Neural cell (in vitro differentiated cells): ENCODE measurements at regions not wholly inside any gene's neighbourhood (a gene's known extent, or its start where the extent isn't known, plus 50 kb on each side); places are given as distances from the start of the nearest gene placed in this dataset.

ENCODE experiments used
- H2AFZ ChIP-seq: fragments of 200-600, 300-800 bp; sonication (generic), shearing (Covaris generic); 2 replicates; pipeline ENCODE4 v1.6.0; 2014; ENCODE audit warnings: low read depth, mild to moderate bottlenecking, antibody characterized with exemption, low read length, moderate library complexity
- H3F3A ChIP-seq: fragments of 200-600 bp; shearing (Covaris generic); 2 replicates; pipeline ENCODE4 v1.6.1; 2016; ENCODE audit warnings: mild to moderate bottlenecking, moderate library complexity, mixed read lengths, antibody characterized with exemption, low read length; ENCODE audit not compliant: insufficient read depth, poor library complexity, severe bottlenecking
- H3K27ac ChIP-seq: fragments of 200-600, 300-800 bp; sonication (generic), shearing (Covaris generic); 2 replicates; pipeline ENCODE4 v1.5.1; 2014; ENCODE audit warnings: mild to moderate bottlenecking, low read length, moderate library complexity
- H3K27me3 ChIP-seq: fragments of 300-800, 200-600 bp; sonication (generic), shearing (Covaris generic); 2 replicates; pipeline ENCODE4 v1.6.0; 2014; ENCODE audit warnings: mild to moderate bottlenecking, low read depth, low read length, moderate library complexity; ENCODE audit not compliant: insufficient read depth
- H3K36me3 ChIP-seq: fragments of 300-800, 200-600 bp; sonication (generic), shearing (Covaris generic); 2 replicates; pipeline ENCODE4 v1.5.1; 2014; ENCODE audit warnings: mild to moderate bottlenecking, antibody characterized with exemption, low read length, moderate library complexity; ENCODE audit not compliant: insufficient read depth
- H3K4me2 ChIP-seq: fragments of 300-800, 200-600 bp; sonication (generic), shearing (Covaris generic); 2 replicates; pipeline ENCODE4 v1.6.0; 2014; ENCODE audit warnings: mild to moderate bottlenecking, low read length
- H3K4me3 ChIP-seq: fragments of 300-800, 200-600 bp; sonication (generic), shearing (Covaris generic); 2 replicates; pipeline ENCODE4 v1.5.1; 2014; ENCODE audit warnings: mild to moderate bottlenecking, low read length, moderate library complexity
- H3K79me2 ChIP-seq: fragments of 200-600 bp; shearing (Covaris generic); replicated peaks from 2 replicates; pipeline ENCODE4 v1.6.0; 2014; ENCODE audit warnings: mild to moderate bottlenecking, low read length, moderate library complexity; ENCODE audit not compliant: insufficient read depth
- H3K9ac ChIP-seq: fragments of 300-800, 200-600 bp; sonication (generic), shearing (Covaris generic); 2 replicates; pipeline ENCODE4 v1.6.1; 2016; ENCODE audit warnings: mild to moderate bottlenecking, low read length, mixed read lengths
- H3K9me2 ChIP-seq: fragments of 200-600 bp; shearing (Covaris generic); 2 replicates; pipeline ENCODE4 v1.6.1; 2016; ENCODE audit warnings: mild to moderate bottlenecking, low read length, mixed read lengths; ENCODE audit not compliant: insufficient read depth
- H3K9me3 ChIP-seq: fragments of 200-600, 300-800 bp; sonication (generic), shearing (Covaris generic); 2 replicates; pipeline ENCODE4 v1.6.1; 2016; ENCODE audit warnings: mild to moderate bottlenecking, mixed run types, low read length, moderate library complexity, mixed read lengths
- H4K20me1 ChIP-seq: fragments of 200-600 bp; shearing (Covaris generic); 2 replicates; pipeline ENCODE4 v1.6.1; 2016; ENCODE audit warnings: mild to moderate bottlenecking, mixed run types; ENCODE audit not compliant: insufficient read depth
- CTCF ChIP-seq: fragments of 450-650 bp; IDR thresholded peaks from 2 replicates; pipeline ENCODE4 v1.5.1; 2014; ENCODE audit warnings: antibody characterized with exemption, mild to moderate bottlenecking, moderate library complexity; ENCODE audit not compliant: poor library complexity, severe bottlenecking
- EP300 ChIP-seq: fragments of 450-650 bp; conservative IDR thresholded peaks from 2 replicates; pipeline ENCODE4 v1.6.1; 2014; ENCODE audit warnings: antibody characterized with exemption, mild to moderate bottlenecking, moderate library complexity; ENCODE audit not compliant: poor library complexity, severe bottlenecking
- EZH2 ChIP-seq: fragments of 200-600, 300-800 bp; shearing (Covaris generic), sonication (generic); IDR thresholded peaks from 2 replicates; pipeline ENCODE4 v1.6.1; 2014; ENCODE audit warnings: antibody characterized with exemption, low read length, borderline replicate concordance, mild to moderate bottlenecking; ENCODE audit not compliant: insufficient read depth, poor library complexity, severe bottlenecking
- MXI1 ChIP-seq: fragments of 450-650 bp; conservative IDR thresholded peaks from 2 replicates; pipeline ENCODE4 v1.6.1; 2014; ENCODE audit warnings: antibody characterized with exemption, mild to moderate bottlenecking; ENCODE audit not compliant: poor library complexity, severe bottlenecking
- POLR2AphosphoS5 ChIP-seq: IDR thresholded peaks from 2 replicates; pipeline ENCODE4 v1.6.1; 2012
- RAD21 ChIP-seq: fragments of 450-650 bp; conservative IDR thresholded peaks from 2 replicates; pipeline ENCODE4 v1.6.1; 2014; ENCODE audit warnings: antibody characterized with exemption, mild to moderate bottlenecking, moderate library complexity
- REST ChIP-seq: IDR thresholded peaks from 2 replicates; pipeline ENCODE4 v1.6.1; 2012; ENCODE audit warnings: borderline replicate concordance
- SMC3 ChIP-seq: fragments of 450-650 bp; conservative IDR thresholded peaks from 2 replicates; pipeline ENCODE4 v1.6.1; 2014; ENCODE audit warnings: antibody characterized with exemption, mild to moderate bottlenecking, moderate library complexity; ENCODE audit not compliant: poor library complexity
- TAF1 ChIP-seq: IDR thresholded peaks from 2 replicates; pipeline ENCODE4 v1.6.1; 2012; ENCODE audit warnings: low read depth

- Histone ChIP-seq H3K9me2 (no peaks in the 10 kb centered on the region), H2AFZ (no peak overlapping the region), H3F3A (no peaks in the 10 kb centered on the region), H3K36me3 (no peaks in the 10 kb centered on the region), H3K9me3 (no peaks in the 10 kb centered on the region), H3K27me3 (no peaks in the 10 kb centered on the region), H3K4me3 (no peak overlapping the region), H3K27ac (no peak overlapping the region), H3K79me2 (no peaks in the 10 kb centered on the region), H4K20me1 (no peaks in the 10 kb centered on the region), H3K4me2 (no peak overlapping the region), H3K9ac (no peak overlapping the region)
- TF ChIP-seq CTCF (no peak), MXI1 (no peak), EZH2 (no peak), TAF1 (no peak), REST (no peak), SMC3 (no peak), EP300 (no peak), POLR2AphosphoS5 (no peak), RAD21 (no peak)
Measured at GRCh38 chr21:22758478-22758877, 1760.3 kb downstream of the NCAM2 start.

- Histone ChIP-seq H3K9me2 (no peaks in the 10 kb centered on the region), H3K79me2 (no peaks in the 10 kb centered on the region)
Measured at GRCh38 chr21:22762463-22762862, 1764.3 kb downstream of the NCAM2 start.

More at GRCh38 chr21:22762463-22762862, 1764.3 kb downstream of the NCAM2 start:
- no peaks in the 10 kb centered on the region for H3K36me3 ChIP-seq
- no peak overlapping the region for H3K4me3 ChIP-seq
- no peak overlapping the region for H3K27ac ChIP-seq
- no peak overlapping the region for H2AFZ ChIP-seq
- H3K9me3 ChIP-seq: no peaks in the 10 kb centered on the region
- no peaks in the 10 kb centered on the region for H4K20me1 ChIP-seq
- TF ChIP-seq MXI1: no peak
- no peak for TF ChIP-seq POLR2AphosphoS5
- TF ChIP-seq EP300: no peak
- no peak for TF ChIP-seq TAF1
- no peak for TF ChIP-seq SMC3
- no peak for TF ChIP-seq CTCF
- no peak for TF ChIP-seq REST
- TF ChIP-seq RAD21: no peak
- no peak for TF ChIP-seq EZH2
- H3K9ac ChIP-seq: no peak overlapping the region
- no peaks in the 10 kb centered on the region for H3K27me3 ChIP-seq
- no peak overlapping the region for H3K4me2 ChIP-seq
- no peaks in the 10 kb centered on the region for H3F3A ChIP-seq
